ENCODE measurements at regions not wholly inside any gene's neighbourhood (a gene's known extent, or its start where the extent isn't known, plus 50 kb on each side); places are given as distances from the start of the nearest gene placed in this dataset.

GRCh38 chr5:82408033-82408432, 129.9 kb upstream of the RPS23 start:
- TF ChIP-seq CTCF (IDR thresholded peaks at IDR 0.05; ENCODE audit: borderline replicate concordance, insufficient read depth, low read depth, low read length) = no peak
- no peak overlapping the region for H3K4me3 ChIP-seq (ENCODE audit: low read depth, low read length)

GRCh38 chr5:82406205-82406773, 128.1 kb upstream of the RPS23 start:
- TF ChIP-seq CTCF (IDR thresholded peaks at IDR 0.05; ENCODE audit: borderline replicate concordance, insufficient read depth, low read depth, low read length) = no peak
- H3K4me3 ChIP-seq (ENCODE audit: low read depth, low read length) = no peak overlapping the region

- H3K4me3 ChIP-seq (ENCODE audit: low read depth, low read length) = no peak overlapping the region
- no peak for TF ChIP-seq CTCF (IDR thresholded peaks at IDR 0.05; ENCODE audit: borderline replicate concordance, insufficient read depth, low read depth, low read length)
Measured at GRCh38 chr5:82405618-82406204, 127.6 kb upstream of the RPS23 start.

GRCh38 chr5:82405161-82405560, 127.0 kb upstream of the RPS23 start:
- no peak overlapping the region for H3K4me3 ChIP-seq (ENCODE audit: low read depth, low read length)
- TF ChIP-seq CTCF (IDR thresholded peaks at IDR 0.05; ENCODE audit: borderline replicate concordance, insufficient read depth, low read depth, low read length) = no peak

GRCh38 chr5:82404382-82404945, 126.3 kb upstream of the RPS23 start:
- no peak for TF ChIP-seq CTCF (IDR thresholded peaks at IDR 0.05; ENCODE audit: borderline replicate concordance, insufficient read depth, low read depth, low read length)

GRCh38 chr5:82403724-82404123, 125.6 kb upstream of the RPS23 start:
- H3K4me3 ChIP-seq (ENCODE audit: low read depth, low read length) = no peak overlapping the region
- no peak for TF ChIP-seq CTCF (IDR thresholded peaks at IDR 0.05; ENCODE audit: borderline replicate concordance, insufficient read depth, low read depth, low read length)

More at GRCh38 chr5:82404382-82404945, 126.3 kb upstream of the RPS23 start:
- H3K4me3 ChIP-seq (ENCODE audit: low read depth, low read length) = no peak overlapping the region

GRCh38 chr5:82403026-82403425, 124.9 kb upstream of the RPS23 start:
- no peak for TF ChIP-seq CTCF (IDR thresholded peaks at IDR 0.05; ENCODE audit: borderline replicate concordance, insufficient read depth, low read depth, low read length)
- H3K4me3 ChIP-seq (ENCODE audit: low read depth, low read length) = no peak overlapping the region

All from GM12875 (cell line).